ENCODE measurements at regions not wholly inside any gene's neighbourhood (a gene's known extent, or its start where the extent isn't known, plus 50 kb on each side); places are given as distances from the start of the nearest gene placed in this dataset.

DNA sequence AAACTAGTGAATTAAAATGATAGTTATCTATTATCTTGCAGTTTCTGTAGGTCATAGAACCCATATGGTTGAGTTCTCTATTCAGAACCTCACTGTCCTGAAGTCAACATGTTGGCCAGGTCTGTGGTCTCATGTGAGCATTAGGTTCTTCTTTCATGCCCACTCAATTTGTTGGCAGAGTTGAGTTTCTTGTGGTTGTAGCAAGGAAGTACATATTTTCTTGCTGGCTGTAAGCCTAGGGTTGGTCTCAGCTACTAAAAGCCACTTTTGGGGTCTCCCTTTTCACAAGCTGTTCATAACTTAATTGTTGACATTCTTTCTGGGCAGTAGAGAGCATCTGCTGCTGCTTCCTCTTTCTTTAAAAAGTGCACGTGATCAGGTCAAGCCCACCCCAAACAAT lies 1165.1 kb upstream of the NCAM2 start:
- TF ChIP-seq, protein P1, sequence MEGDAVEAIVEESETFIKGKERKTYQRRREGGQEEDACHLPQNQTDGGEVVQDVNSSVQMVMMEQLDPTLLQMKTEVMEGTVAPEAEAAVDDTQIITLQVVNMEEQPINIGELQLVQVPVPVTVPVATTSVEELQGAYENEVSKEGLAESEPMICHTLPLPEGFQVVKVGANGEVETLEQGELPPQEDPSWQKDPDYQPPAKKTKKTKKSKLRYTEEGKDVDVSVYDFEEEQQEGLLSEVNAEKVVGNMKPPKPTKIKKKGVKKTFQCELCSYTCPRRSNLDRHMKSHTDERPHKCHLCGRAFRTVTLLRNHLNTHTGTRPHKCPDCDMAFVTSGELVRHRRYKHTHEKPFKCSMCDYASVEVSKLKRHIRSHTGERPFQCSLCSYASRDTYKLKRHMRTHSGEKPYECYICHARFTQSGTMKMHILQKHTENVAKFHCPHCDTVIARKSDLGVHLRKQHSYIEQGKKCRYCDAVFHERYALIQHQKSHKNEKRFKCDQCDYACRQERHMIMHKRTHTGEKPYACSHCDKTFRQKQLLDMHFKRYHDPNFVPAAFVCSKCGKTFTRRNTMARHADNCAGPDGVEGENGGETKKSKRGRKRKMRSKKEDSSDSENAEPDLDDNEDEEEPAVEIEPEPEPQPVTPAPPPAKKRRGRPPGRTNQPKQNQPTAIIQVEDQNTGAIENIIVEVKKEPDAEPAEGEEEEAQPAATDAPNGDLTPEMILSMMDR (IDR thresholded peaks at IDR 0.05), result no peak
- TF ChIP-seq POLR2A (IDR thresholded peaks at IDR 0.05), result no peak

Data from heart left ventricle (tissue), 13 donors.